Left renal cortex interstitium (tissue), 4 donors: ENCODE measurements at regions not wholly inside any gene's neighbourhood (a gene's known extent, or its start where the extent isn't known, plus 50 kb on each side); places are given as distances from the start of the nearest gene placed in this dataset.

ENCODE experiments used
- DNase-seq, 4 donors: peaks; one replicate each; pipeline ENCODE4 v3.0.0-alpha.2; 2013; ENCODE audit warnings: low read depth in 4 of 4, low spot score in 2 of 4, missing footprints in 1 of 4

GRCh38 chr14:65303899-65304222 is 108.7 kb upstream of the FUT8 start:
- no peak for DNase-seq

GRCh38 chr14:65304239-65304638 is 108.3 kb upstream of the FUT8 start:
- no peak for DNase-seq

GRCh38 chr14:65304963-65305362 is 107.6 kb upstream of the FUT8 start:
- no peak for DNase-seq

GRCh38 chr14:65308536-65308935 is 104.0 kb upstream of the FUT8 start:
- no peak for DNase-seq

- no peak for DNase-seq
Observed at GRCh38 chr14:65310568-65310967, 102.0 kb upstream of the FUT8 start.

GRCh38 chr14:65312859-65313258 is 99.7 kb upstream of the FUT8 start:
- no peak for DNase-seq

GRCh38 chr14:65318636-65319506 is 93.7 kb upstream of the FUT8 start:
- DNase-seq: no peak

- DNase-seq: no peak
Observed at GRCh38 chr14:65320661-65321308, 91.7 kb upstream of the FUT8 start.

GRCh38 chr14:65321370-65321875 is 91.1 kb upstream of the FUT8 start:
- no peak for DNase-seq

- DNase-seq: no peak
Observed at GRCh38 chr14:65329481-65329880, 83.0 kb upstream of the FUT8 start.

- DNase-seq: no peak
Observed at GRCh38 chr14:65329911-65330310, 82.6 kb upstream of the FUT8 start.

GRCh38 chr14:65330416-65330815 is 82.1 kb upstream of the FUT8 start:
- no peak for DNase-seq

- DNase-seq: no peak
Observed at GRCh38 chr14:65331652-65332051, 80.9 kb upstream of the FUT8 start.

GRCh38 chr14:65332141-65332871 is 80.2 kb upstream of the FUT8 start:
- no peak for DNase-seq

GRCh38 chr14:65333943-65334687 is 78.4 kb upstream of the FUT8 start:
- no peak for DNase-seq

GRCh38 chr14:65334765-65335410 is 77.6 kb upstream of the FUT8 start:
- DNase-seq: no peak

- DNase-seq: no peak
Observed at GRCh38 chr14:65335411-65335947, 77.1 kb upstream of the FUT8 start.

- DNase-seq: no peak
Observed at GRCh38 chr14:65336191-65336591, 76.3 kb upstream of the FUT8 start.

GRCh38 chr14:65339866-65340265 is 72.7 kb upstream of the FUT8 start:
- DNase-seq: no peak

GRCh38 chr14:65344011-65344410 is 68.5 kb upstream of the FUT8 start:
- DNase-seq: no peak
